A549 (cell line): ENCODE measurements at regions not wholly inside any gene's neighbourhood (a gene's known extent, or its start where the extent isn't known, plus 50 kb on each side); places are given as distances from the start of the nearest gene placed in this dataset.

Source experiments
- ATAC-seq, 2 experiments: fragments of 200-7000 bp in 1 of 2; fragments of >200 bp in 1 of 2; cut with Nextera tagmentation in 1 of 2; cut with Tn5 transposase in 1 of 2; 3 replicates each; pipeline versions ENCODE4 v1.8.0 to v1.9.1; 2018 to 2020; ENCODE audit warnings: mild to moderate bottlenecking in 1 of 2, moderate library complexity in 1 of 2
- CTCF ChIA-PET: fragments of 300-600 bp; sonication (Branson Sonifier 250); formaldehyde crosslinking; extraction: SDS; loops from one replicate; lab custom pipeline; 2021; ENCODE audit warnings: antibody characterized with exemption, inconsistent platforms; lab: Yijun Ruan, JAX
- POLR2A ChIA-PET: fragments of 350-600 bp; formaldehyde crosslinking; extraction: SDS; loops from one replicate; lab custom pipeline; 2021; ENCODE audit warnings: antibody characterized with exemption, inconsistent platforms; lab: Yijun Ruan, JAX
- DNase-seq, 2 experiments: peaks; one replicate each; pipeline versions ENCODE4 v3.0.0 to v3.0.0-alpha.2; 2011 to 2016; ENCODE audit warnings: low read depth in 1 of 2, low spot score in 1 of 2
- FAIRE-seq: peaks from 2 replicates; lab custom pipeline; 2011; peaks lifted over from hg19 to GRCh38; lab: Jason Lieb, UNC
- H3K27ac ChIP-seq, 2 experiments: fragments of >200 bp; sonication (Bioruptor Twin); formaldehyde crosslinking; 3 replicates each; pipeline ENCODE4 v1.5.1; 2016 to 2017
- H3K4me1 ChIP-seq: fragments of >200 bp; sonication (Bioruptor Twin); formaldehyde crosslinking; 3 replicates; pipeline ENCODE4 v1.6.1; 2016
- H3K4me2 ChIP-seq: fragments of >200 bp; sonication (Bioruptor Twin); formaldehyde crosslinking; 3 replicates; pipeline ENCODE4 v1.6.1; 2016
- H3K4me3 ChIP-seq: fragments of >200 bp; sonication (Bioruptor Twin); formaldehyde crosslinking; 3 replicates; pipeline ENCODE4 v1.5.1; 2016
- H3K9me3 ChIP-seq: fragments of >200 bp; sonication (Bioruptor Twin); formaldehyde crosslinking; 3 replicates; pipeline ENCODE4 v1.6.1; 2016
- CBX8 ChIP-seq: fragments of 200-600 bp; sonication (generic); IDR thresholded peaks from 2 replicates; pipeline ENCODE4 v1.6.1; 2016
- CEBPB ChIP-seq, 2 experiments: fragments of >200 bp in 1 of 2; sonication (Bioruptor Twin) in 1 of 2; formaldehyde crosslinking in 1 of 2; IDR thresholded peaks; 2 replicates each; pipeline ENCODE4 v1.6.1; 2012 to 2016
- EHMT2 ChIP-seq: fragments of 200-600 bp; sonication (generic); IDR thresholded peaks from 2 replicates; pipeline ENCODE4 v1.6.1; 2016; ENCODE audit warnings: antibody characterized with exemption, low read depth, mild to moderate bottlenecking, moderate library complexity
- EP300 ChIP-seq, 2 experiments: fragments of >200 bp; sonication (Bioruptor Twin); formaldehyde crosslinking; IDR thresholded peaks; 2 replicates in 1 of 2; 3 replicates in 1 of 2; pipeline ENCODE4 v1.6.1; 2016 to 2017
- HOXA7 ChIP-seq: fragments of 250-450 bp; sonication (Bioruptor Pico); IDR thresholded peaks from 2 replicates; pipeline ENCODE4 v1.5.0; 2020; ENCODE audit warnings: mild to moderate bottlenecking, moderate library complexity
- HOXB13 ChIP-seq: fragments of 250-450 bp; sonication (Bioruptor Pico); IDR thresholded peaks from 2 replicates; pipeline ENCODE4 v1.5.0; 2020; ENCODE audit warnings: low read depth, mild to moderate bottlenecking, moderate library complexity
- HOXB5 ChIP-seq: fragments of 250-450 bp; sonication (Bioruptor Pico); IDR thresholded peaks from 2 replicates; pipeline ENCODE4 v1.5.0; 2020; ENCODE audit warnings: mild to moderate bottlenecking, moderate library complexity
- SMC3 ChIP-seq: fragments of >200 bp; sonication (Bioruptor Twin); formaldehyde crosslinking; IDR thresholded peaks from 3 replicates; pipeline ENCODE4 v1.6.1; 2018; ENCODE audit warnings: inconsistent platforms
- ZC3H11A ChIP-seq: fragments of 450-650 bp; IDR thresholded peaks from 2 replicates; pipeline ENCODE4 v1.6.1; 2014; ENCODE audit warnings: antibody characterized with exemption, mild to moderate bottlenecking
- ZFP36 ChIP-seq: fragments of 450-650 bp; IDR thresholded peaks from 2 replicates; pipeline ENCODE4 v1.6.1; 2014; ENCODE audit warnings: borderline replicate concordance; ENCODE audit not compliant: partially characterized antibody
- ZSCAN20 ChIP-seq: fragments of 250-450 bp; sonication (Bioruptor Pico); IDR thresholded peaks from 2 replicates; pipeline ENCODE4 v1.8.0; 2022; ENCODE audit warnings: mild to moderate bottlenecking, moderate library complexity
- WGBS: methylation state at CpG from one replicate; pipeline ENCODE4 v1.1.6; 2017; ENCODE audit errors: missing lambda C conversion rate; 5-methylcytosine and 5-hydroxymethylcytosine counted together
- TF ChIP-seq, protein P1 (sequence below): fragments of 150-350 bp; IDR thresholded peaks from 2 replicates; pipeline ENCODE4 v1.6.1; 2014; ENCODE audit warnings: low read depth, mild to moderate bottlenecking, low read length
- TF ChIP-seq, protein P2 (sequence below): IDR thresholded peaks from 2 replicates; pipeline ENCODE4 v1.6.1; 2012
- TF ChIP-seq, protein P3 (sequence below): IDR thresholded peaks from 2 replicates; pipeline ENCODE4 v1.6.1; 2012; ENCODE audit warnings: low read depth, borderline replicate concordance
- TF ChIP-seq, protein P4 (sequence below): fragments of 200-600 bp; sonication (generic); IDR thresholded peaks from 2 replicates; pipeline ENCODE4 v1.6.1; 2016; ENCODE audit warnings: antibody characterized with exemption, mild to moderate bottlenecking, moderate library complexity
- TF ChIP-seq, protein P5 (sequence below): fragments of >200 bp; sonication (Bioruptor Twin); formaldehyde crosslinking; IDR thresholded peaks from 3 replicates; pipeline ENCODE4 v1.6.1; 2016

DNA sequence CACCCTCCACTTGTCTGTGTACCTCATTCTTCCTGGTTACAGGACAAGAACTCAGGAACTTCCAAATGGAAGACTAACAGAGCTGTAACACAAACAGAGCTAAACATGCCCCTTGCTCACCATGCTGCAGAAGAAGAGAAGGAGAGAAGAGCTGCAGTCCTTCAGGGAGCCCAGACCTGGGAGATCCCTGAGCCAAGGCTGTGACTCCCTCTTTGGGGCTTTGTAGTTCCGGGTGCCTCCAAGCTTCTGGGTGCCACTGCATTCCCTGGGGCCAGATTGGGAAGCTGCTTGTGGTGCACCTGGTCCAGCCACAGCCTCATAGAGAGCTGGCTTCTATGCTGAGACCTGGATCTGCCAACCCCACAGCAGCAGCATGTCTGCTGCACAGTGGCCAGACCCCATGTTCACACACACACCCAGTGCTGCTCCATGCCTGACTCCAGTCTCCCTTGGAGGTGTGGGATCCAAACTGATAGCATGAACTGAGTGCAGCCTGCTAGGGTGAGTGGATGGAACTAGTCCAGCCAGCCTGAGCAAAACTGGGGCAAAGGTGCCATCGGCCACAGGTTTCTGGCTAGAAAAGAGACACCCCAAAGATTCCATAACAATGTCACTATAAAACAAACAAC lies 263.0 kb upstream of the NRIP1 start:
- 86% methylated on average over 2 of the region's 2 CpGs for WGBS
- no peaks in the 10 kb centered on the region for H3K4me1 ChIP-seq
- CTCF ChIA-PET = interaction anchor here (0.9 to 1.6 kb wide), 2 partner anchors 15 to 155 kb away, joined by 3 read pairs; no protein-coding TSS in a partner anchor

DNA sequence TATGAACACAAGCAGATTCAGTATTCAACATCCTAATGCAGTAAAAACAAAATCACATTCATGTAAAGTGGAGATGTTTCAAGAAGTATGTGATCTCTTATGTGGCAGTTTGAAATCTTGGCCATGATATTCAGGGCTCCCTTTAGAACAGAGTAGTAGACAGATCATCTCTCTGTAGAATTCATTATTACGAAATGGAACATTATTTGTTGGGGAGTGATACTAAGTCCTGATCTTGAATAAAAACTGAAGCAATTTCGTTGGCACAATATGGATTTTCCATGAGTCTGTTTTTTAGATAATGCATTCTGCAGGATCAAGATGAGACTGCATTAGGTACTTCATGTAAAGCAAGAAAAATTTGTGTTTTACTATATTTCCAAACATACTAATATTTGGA lies 264.4 kb upstream of the NRIP1 start:
- ChIA-PET CTCF (no interaction called here), POLR2A (no interaction called here)
- Histone ChIP-seq H3K9me3 (no peaks in the 10 kb centered on the region), H3K4me3 (no peak overlapping the region), H3K27ac (no peak overlapping the region), H3K4me2 (no peak overlapping the region), H3K4me1 (no peaks in the 10 kb centered on the region)
- ATAC-seq = no peak
- TF ChIP-seq CBX8 (no peak), ZFP36 (no peak), EP300 (IDR thresholded peaks at IDR 0.05) (no peak), EHMT2 (no peak), SMC3 (no peak), HOXB5 (CRISPR knock-in tag) (no peak)
- TF ChIP-seq, protein P1, sequence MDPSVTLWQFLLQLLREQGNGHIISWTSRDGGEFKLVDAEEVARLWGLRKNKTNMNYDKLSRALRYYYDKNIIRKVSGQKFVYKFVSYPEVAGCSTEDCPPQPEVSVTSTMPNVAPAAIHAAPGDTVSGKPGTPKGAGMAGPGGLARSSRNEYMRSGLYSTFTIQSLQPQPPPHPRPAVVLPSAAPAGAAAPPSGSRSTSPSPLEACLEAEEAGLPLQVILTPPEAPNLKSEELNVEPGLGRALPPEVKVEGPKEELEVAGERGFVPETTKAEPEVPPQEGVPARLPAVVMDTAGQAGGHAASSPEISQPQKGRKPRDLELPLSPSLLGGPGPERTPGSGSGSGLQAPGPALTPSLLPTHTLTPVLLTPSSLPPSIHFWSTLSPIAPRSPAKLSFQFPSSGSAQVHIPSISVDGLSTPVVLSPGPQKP = no peak
- TF ChIP-seq, protein P2, sequence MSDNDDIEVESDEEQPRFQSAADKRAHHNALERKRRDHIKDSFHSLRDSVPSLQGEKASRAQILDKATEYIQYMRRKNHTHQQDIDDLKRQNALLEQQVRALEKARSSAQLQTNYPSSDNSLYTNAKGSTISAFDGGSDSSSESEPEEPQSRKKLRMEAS = no peak
- TF ChIP-seq, protein P3, sequence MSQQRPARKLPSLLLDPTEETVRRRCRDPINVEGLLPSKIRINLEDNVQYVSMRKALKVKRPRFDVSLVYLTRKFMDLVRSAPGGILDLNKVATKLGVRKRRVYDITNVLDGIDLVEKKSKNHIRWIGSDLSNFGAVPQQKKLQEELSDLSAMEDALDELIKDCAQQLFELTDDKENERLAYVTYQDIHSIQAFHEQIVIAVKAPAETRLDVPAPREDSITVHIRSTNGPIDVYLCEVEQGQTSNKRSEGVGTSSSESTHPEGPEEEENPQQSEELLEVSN = no peak
- no peak for DNase-seq
- FAIRE-seq = no peak
- WGBS = 52% methylated on average over 2 of the region's 2 CpGs

More for the DNA sequence above, 263.0 kb upstream of the NRIP1 start:
- Histone ChIP-seq H3K4me3 (no peak overlapping the region), H3K4me2 (no peak overlapping the region), H3K27ac (no peak overlapping the region), H3K9me3 (no peaks in the 10 kb centered on the region)
- POLR2A ChIA-PET = no interaction called here
- DNase-seq (no peak), ATAC-seq (no peak), FAIRE-seq (no peak)
- TF ChIP-seq, protein P4, sequence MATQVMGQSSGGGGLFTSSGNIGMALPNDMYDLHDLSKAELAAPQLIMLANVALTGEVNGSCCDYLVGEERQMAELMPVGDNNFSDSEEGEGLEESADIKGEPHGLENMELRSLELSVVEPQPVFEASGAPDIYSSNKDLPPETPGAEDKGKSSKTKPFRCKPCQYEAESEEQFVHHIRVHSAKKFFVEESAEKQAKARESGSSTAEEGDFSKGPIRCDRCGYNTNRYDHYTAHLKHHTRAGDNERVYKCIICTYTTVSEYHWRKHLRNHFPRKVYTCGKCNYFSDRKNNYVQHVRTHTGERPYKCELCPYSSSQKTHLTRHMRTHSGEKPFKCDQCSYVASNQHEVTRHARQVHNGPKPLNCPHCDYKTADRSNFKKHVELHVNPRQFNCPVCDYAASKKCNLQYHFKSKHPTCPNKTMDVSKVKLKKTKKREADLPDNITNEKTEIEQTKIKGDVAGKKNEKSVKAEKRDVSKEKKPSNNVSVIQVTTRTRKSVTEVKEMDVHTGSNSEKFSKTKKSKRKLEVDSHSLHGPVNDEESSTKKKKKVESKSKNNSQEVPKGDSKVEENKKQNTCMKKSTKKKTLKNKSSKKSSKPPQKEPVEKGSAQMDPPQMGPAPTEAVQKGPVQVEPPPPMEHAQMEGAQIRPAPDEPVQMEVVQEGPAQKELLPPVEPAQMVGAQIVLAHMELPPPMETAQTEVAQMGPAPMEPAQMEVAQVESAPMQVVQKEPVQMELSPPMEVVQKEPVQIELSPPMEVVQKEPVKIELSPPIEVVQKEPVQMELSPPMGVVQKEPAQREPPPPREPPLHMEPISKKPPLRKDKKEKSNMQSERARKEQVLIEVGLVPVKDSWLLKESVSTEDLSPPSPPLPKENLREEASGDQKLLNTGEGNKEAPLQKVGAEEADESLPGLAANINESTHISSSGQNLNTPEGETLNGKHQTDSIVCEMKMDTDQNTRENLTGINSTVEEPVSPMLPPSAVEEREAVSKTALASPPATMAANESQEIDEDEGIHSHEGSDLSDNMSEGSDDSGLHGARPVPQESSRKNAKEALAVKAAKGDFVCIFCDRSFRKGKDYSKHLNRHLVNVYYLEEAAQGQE = no peak
- TF ChIP-seq CEBPB (IDR thresholded peaks at IDR 0.05) = no peak

DNA sequence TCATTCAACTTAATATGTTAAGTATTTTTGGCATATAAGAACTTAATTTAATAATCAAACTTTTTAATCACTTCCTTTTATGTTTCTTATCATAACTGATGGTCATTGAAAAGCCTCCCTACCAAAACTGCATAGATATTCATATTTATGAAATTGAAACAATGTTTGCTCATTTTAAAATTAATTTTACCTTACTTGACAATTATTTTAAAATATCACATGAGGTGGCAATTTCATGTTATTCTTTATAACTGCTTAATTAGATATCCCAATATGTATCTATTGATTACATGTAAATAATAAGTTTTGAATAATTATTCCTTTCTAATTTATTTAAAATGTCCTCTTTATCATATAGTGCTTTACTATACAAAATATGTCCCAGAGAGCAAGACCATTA lies 266.1 kb upstream of the NRIP1 start:
- ChIA-PET CTCF (no interaction called here), POLR2A (no interaction called here)
- no peak for ATAC-seq
- no peaks in the 10 kb centered on the region for H3K4me1 ChIP-seq
- no peak for DNase-seq
- H3K9me3 ChIP-seq = no peaks in the 10 kb centered on the region
- H3K4me2 ChIP-seq = no peak overlapping the region
- TF ChIP-seq, protein P5, sequence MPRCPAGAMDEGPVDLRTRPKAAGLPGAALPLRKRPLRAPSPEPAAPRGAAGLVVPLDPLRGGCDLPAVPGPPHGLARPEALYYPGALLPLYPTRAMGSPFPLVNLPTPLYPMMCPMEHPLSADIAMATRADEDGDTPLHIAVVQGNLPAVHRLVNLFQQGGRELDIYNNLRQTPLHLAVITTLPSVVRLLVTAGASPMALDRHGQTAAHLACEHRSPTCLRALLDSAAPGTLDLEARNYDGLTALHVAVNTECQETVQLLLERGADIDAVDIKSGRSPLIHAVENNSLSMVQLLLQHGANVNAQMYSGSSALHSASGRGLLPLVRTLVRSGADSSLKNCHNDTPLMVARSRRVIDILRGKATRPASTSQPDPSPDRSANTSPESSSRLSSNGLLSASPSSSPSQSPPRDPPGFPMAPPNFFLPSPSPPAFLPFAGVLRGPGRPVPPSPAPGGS = no peak
- TF ChIP-seq ZSCAN20 (CRISPR knock-in tag) (no peak), HOXA7 (CRISPR knock-in tag) (no peak), ZC3H11A (no peak), HOXB13 (CRISPR knock-in tag) (no peak)
- FAIRE-seq = no peak
- no peak overlapping the region for H3K4me3 ChIP-seq
- no peak overlapping the region for H3K27ac ChIP-seq
